GM23338 (cell line): ENCODE measurements at regions not wholly inside any gene's neighbourhood (a gene's known extent, or its start where the extent isn't known, plus 50 kb on each side); places are given as distances from the start of the nearest gene placed in this dataset.
A peak's percentile ranks its signal among the peaks of the same experiment; 100 is the strongest.

Experiments used
- ATAC-seq: fragments of 200-7000 bp; cut with Tn5 transposase; 3 replicates; pipeline ENCODE4 v1.9.1; 2020
- DNase-seq: peaks from one replicate; pipeline ENCODE4 v3.0.0-alpha.2; 2015; ENCODE audit warnings: low spot score
- H2AFZ ChIP-seq: fragments of 200-600 bp; sonication (generic); 2 replicates; pipeline ENCODE4 v1.8.0; 2016; ENCODE audit warnings: antibody characterized with exemption, mild to moderate bottlenecking, moderate library complexity
- H3F3A ChIP-seq: fragments of 200-600 bp; sonication (generic); replicated peaks from 2 replicates; pipeline ENCODE4 v1.8.0; 2017; ENCODE audit warnings: antibody characterized with exemption, mixed run types, low read depth
- H3K27ac ChIP-seq: fragments of 200-600 bp; sonication (generic); 2 replicates; pipeline ENCODE4 v1.6.1; 2016; ENCODE audit warnings: low read depth
- H3K27me3 ChIP-seq: fragments of 200-600 bp; sonication (generic); 2 replicates; pipeline ENCODE4 v1.8.0; 2016; ENCODE audit warnings: mild to moderate bottlenecking, mixed run types, moderate library complexity; ENCODE audit not compliant: insufficient read depth
- H3K36me3 ChIP-seq: fragments of 200-600 bp; sonication (generic); 2 replicates; pipeline ENCODE4 v1.8.0; 2016; ENCODE audit warnings: mild to moderate bottlenecking; ENCODE audit not compliant: insufficient read depth
- H3K4me1 ChIP-seq: fragments of 200-600 bp; sonication (generic); 2 replicates; pipeline ENCODE4 v1.8.0; 2016; ENCODE audit warnings: mild to moderate bottlenecking, moderate library complexity; ENCODE audit not compliant: insufficient read depth
- H3K4me2 ChIP-seq: fragments of 200-600 bp; sonication (generic); 2 replicates; pipeline ENCODE4 v1.7.1; 2017; ENCODE audit warnings: mixed run types
- H3K4me3 ChIP-seq: fragments of 200-600 bp; sonication (generic); 2 replicates; pipeline ENCODE4 v1.6.1; 2016; ENCODE audit warnings: mixed run types
- H3K79me2 ChIP-seq: fragments of 200-600 bp; sonication (generic); replicated peaks from 2 replicates; pipeline ENCODE4 v1.8.0; 2017; ENCODE audit warnings: mild to moderate bottlenecking; ENCODE audit not compliant: insufficient read depth
- H3K9me2 ChIP-seq: fragments of 200-600 bp; sonication (generic); 2 replicates; pipeline ENCODE4 v1.8.0; 2017; ENCODE audit not compliant: insufficient read depth
- H4K20me1 ChIP-seq: fragments of 200-600 bp; sonication (generic); replicated peaks from 2 replicates; pipeline ENCODE4 v1.8.0; 2017; ENCODE audit warnings: mild to moderate bottlenecking; ENCODE audit not compliant: insufficient read depth
- H3K27ac Mint-ChIP-seq: 2 replicates; pipeline ENCODE4 v1.8.0; 2020; ENCODE audit warnings: inconsistent platforms, mild to moderate bottlenecking, moderate library complexity, mixed read lengths
- H3K27me3 Mint-ChIP-seq: 3 replicates; pipeline ENCODE4 v1.8.0; 2022; ENCODE audit warnings: low read depth, mild to moderate bottlenecking, moderate library complexity, mixed read lengths, inconsistent platforms; ENCODE audit not compliant: insufficient read depth, poor library complexity
- H3K36me3 Mint-ChIP-seq: 3 replicates; pipeline ENCODE4 v1.8.0; 2021; ENCODE audit warnings: low read depth, mild to moderate bottlenecking, inconsistent platforms, moderate library complexity, mixed read lengths
- H3K4me1 Mint-ChIP-seq: 3 replicates; pipeline ENCODE4 v1.8.0; 2020; ENCODE audit warnings: mild to moderate bottlenecking, inconsistent platforms, mixed read lengths
- H3K4me3 Mint-ChIP-seq: 3 replicates; pipeline ENCODE4 v1.8.0; 2021; ENCODE audit warnings: moderate library complexity, mild to moderate bottlenecking, inconsistent platforms, mixed read lengths
- H3K9me3 Mint-ChIP-seq: 3 replicates; pipeline ENCODE4 v1.8.0; 2020; ENCODE audit warnings: moderate library complexity, mild to moderate bottlenecking, inconsistent platforms, mixed read lengths
- CREB1 ChIP-seq: fragments of 250-450 bp; sonication (Bioruptor Pico); IDR thresholded peaks from 2 replicates; pipeline ENCODE4 v1.5.0; 2020; ENCODE audit warnings: low read depth, mild to moderate bottlenecking, moderate library complexity
- EZH2phosphoT487 ChIP-seq: fragments of 200-600 bp; sonication (generic); IDR thresholded peaks from one replicate; pipeline ENCODE4 v1.8.1; 2018; ENCODE audit warnings: antibody characterized with exemption; ENCODE audit not compliant: unreplicated experiment
- JUNB ChIP-seq: IDR thresholded peaks from one replicate; pipeline ENCODE4 v1.6.1; 2016; ENCODE audit warnings: antibody characterized with exemption; ENCODE audit not compliant: unreplicated experiment
- NANOG ChIP-seq: IDR thresholded peaks from 2 replicates; pipeline ENCODE4 v1.6.1; 2016; ENCODE audit warnings: antibody characterized with exemption, borderline replicate concordance
- POLR2AphosphoS5 ChIP-seq: IDR thresholded peaks from 2 replicates; pipeline ENCODE4 v1.6.1; 2016; ENCODE audit warnings: antibody characterized with exemption, low read depth
- REST ChIP-seq: IDR thresholded peaks from one replicate; pipeline ENCODE4 v1.6.1; 2018; ENCODE audit warnings: antibody characterized with exemption; ENCODE audit not compliant: unreplicated experiment
- ZNF331 ChIP-seq: fragments of 250-450 bp; sonication (Bioruptor Pico); IDR thresholded peaks from 2 replicates; pipeline ENCODE4 v1.5.0; 2020; ENCODE audit warnings: low read depth, mild to moderate bottlenecking, moderate library complexity
- TF ChIP-seq, protein P1 (sequence below): IDR thresholded peaks from 2 replicates; pipeline ENCODE4 v1.6.1; 2016; ENCODE audit warnings: antibody characterized with exemption
- TF ChIP-seq, protein P2 (sequence below), 2 experiments: fragments of 200-600 bp in 1 of 2; sonication (generic) in 1 of 2; conservative IDR thresholded peaks; 2 replicates each; pipeline versions ENCODE4 v1.5.1 to v1.6.1; 2016 to 2017; ENCODE audit warnings: antibody characterized with exemption in 2 of 2, low read depth in 2 of 2, mild to moderate bottlenecking in 2 of 2, moderate library complexity in 1 of 2

DNA sequence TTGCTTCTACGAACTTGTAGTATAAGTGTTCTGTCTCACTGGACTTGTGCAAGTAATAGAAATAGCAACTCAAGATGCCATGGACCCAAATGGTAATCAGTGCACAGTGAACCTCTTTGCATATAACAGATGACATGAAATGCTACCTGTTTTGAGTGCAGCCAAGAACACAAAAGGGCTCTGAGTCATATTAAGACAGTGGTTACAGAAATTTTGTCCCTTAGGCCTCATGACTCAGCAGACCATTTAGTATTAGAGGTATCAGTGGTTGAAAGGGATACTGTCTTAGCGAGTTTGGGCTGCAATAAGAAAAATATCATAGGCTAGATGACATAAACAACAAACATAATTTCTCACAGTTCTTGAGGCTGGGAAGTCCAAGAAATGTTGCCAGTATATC is 502.9 kb upstream of the PCDH10 start:
- no peaks in the 10 kb centered on the region for H3F3A ChIP-seq
- Mint-ChIP-seq H3K36me3 (peaks cover 6% of the 10 kb centered on the region; the same call in 1 of the 3 replicates), H3K27me3 (peaks cover 2% of the 10 kb centered on the region), H3K4me1 (peaks cover 7% of the 10 kb centered on the region; the same call in 2 of the 3 replicates), H3K9me3 (peaks cover 7% of the 10 kb centered on the region; the same call in 1 of the 3 replicates), H3K4me3 (no peak overlapping the region), H3K27ac (no peak overlapping the region)
- H3K9me2 ChIP-seq, result peaks cover 19% of the 10 kb centered on the region
- DNase-seq, result no peak
- H3K27ac ChIP-seq, result no peak overlapping the region
- TF ChIP-seq NANOG (no peak), EZH2phosphoT487 (no peak), JUNB (no peak), POLR2AphosphoS5 (no peak), CREB1 (CRISPR knock-in tag) (no peak), ZNF331 (CRISPR knock-in tag) (no peak), REST (no peak)
- TF ChIP-seq, protein P1, sequence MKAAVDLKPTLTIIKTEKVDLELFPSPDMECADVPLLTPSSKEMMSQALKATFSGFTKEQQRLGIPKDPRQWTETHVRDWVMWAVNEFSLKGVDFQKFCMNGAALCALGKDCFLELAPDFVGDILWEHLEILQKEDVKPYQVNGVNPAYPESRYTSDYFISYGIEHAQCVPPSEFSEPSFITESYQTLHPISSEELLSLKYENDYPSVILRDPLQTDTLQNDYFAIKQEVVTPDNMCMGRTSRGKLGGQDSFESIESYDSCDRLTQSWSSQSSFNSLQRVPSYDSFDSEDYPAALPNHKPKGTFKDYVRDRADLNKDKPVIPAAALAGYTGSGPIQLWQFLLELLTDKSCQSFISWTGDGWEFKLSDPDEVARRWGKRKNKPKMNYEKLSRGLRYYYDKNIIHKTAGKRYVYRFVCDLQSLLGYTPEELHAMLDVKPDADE, result no peak
- TF ChIP-seq, protein P2, sequence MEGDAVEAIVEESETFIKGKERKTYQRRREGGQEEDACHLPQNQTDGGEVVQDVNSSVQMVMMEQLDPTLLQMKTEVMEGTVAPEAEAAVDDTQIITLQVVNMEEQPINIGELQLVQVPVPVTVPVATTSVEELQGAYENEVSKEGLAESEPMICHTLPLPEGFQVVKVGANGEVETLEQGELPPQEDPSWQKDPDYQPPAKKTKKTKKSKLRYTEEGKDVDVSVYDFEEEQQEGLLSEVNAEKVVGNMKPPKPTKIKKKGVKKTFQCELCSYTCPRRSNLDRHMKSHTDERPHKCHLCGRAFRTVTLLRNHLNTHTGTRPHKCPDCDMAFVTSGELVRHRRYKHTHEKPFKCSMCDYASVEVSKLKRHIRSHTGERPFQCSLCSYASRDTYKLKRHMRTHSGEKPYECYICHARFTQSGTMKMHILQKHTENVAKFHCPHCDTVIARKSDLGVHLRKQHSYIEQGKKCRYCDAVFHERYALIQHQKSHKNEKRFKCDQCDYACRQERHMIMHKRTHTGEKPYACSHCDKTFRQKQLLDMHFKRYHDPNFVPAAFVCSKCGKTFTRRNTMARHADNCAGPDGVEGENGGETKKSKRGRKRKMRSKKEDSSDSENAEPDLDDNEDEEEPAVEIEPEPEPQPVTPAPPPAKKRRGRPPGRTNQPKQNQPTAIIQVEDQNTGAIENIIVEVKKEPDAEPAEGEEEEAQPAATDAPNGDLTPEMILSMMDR (conservative IDR thresholded peaks at IDR 0.05; ENCODE audit: low read depth in 2 of 2), result no peak
- H4K20me1 ChIP-seq, result no peaks in the 10 kb centered on the region
- no peak overlapping the region for H3K4me2 ChIP-seq
- no peak for ATAC-seq
- H3K36me3 ChIP-seq, result no peaks in the 10 kb centered on the region
- peaks cover 3% of the 10 kb centered on the region for H3K4me1 ChIP-seq
- no peak overlapping the region for H3K4me3 ChIP-seq
- H3K79me2 ChIP-seq, result no peaks in the 10 kb centered on the region
- H2AFZ ChIP-seq, result no peak overlapping the region
- H3K27me3 ChIP-seq, result no peaks in the 10 kb centered on the region

DNA sequence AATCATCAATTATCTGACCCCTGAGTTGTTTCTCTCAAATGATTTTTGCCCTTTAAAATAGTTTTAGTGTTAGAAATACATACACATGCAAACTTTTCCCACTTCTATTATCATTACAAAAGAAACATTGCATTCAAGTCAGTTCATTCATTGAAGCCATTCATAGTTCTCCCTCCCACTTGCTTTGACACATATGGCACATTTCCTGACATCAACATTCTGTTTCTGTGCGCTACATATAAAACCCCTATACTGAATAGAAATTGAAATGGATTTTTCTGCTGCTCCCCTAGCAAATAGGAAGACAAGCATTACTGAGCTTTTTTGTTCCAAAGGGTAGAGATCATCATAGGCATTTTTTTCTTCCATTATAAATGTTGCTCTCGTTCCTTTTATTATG is 497.9 kb upstream of the PCDH10 start:
- Histone ChIP-seq H3K9me2 (peaks cover 19% of the 10 kb centered on the region), H3K27ac (no peak overlapping the region), H3K4me2 (peak overlapping the region; percentile 50; the same call in 1 of the 2 replicates), H2AFZ (no peak overlapping the region), H3F3A (no peaks in the 10 kb centered on the region), H4K20me1 (no peaks in the 10 kb centered on the region), H3K36me3 (no peaks in the 10 kb centered on the region), H3K79me2 (no peaks in the 10 kb centered on the region), H3K4me1 (peaks cover 8% of the 10 kb centered on the region), H3K4me3 (no peak overlapping the region), H3K27me3 (no peaks in the 10 kb centered on the region)
- Mint-ChIP-seq H3K4me1 (peaks cover 4% of the 10 kb centered on the region; the same call in 2 of the 3 replicates), H3K27ac (0 out of 2 replicates have a peak overlapping the region, but pooled peaks have one; percentile 10), H3K9me3 (peaks cover 18% of the 10 kb centered on the region), H3K36me3 (peaks cover 33% of the 10 kb centered on the region), H3K4me3 (no peak overlapping the region), H3K27me3 (peaks cover 5% of the 10 kb centered on the region)
- no peak for DNase-seq
- no peak for ATAC-seq
- no peak for TF ChIP-seq CREB1 (CRISPR knock-in tag)
- no peak for TF ChIP-seq POLR2AphosphoS5
- TF ChIP-seq, protein P2 (conservative IDR thresholded peaks at IDR 0.05; ENCODE audit: low read depth in 2 of 2), result no peak
- no peak for TF ChIP-seq NANOG
